ENCODE measurements at regions not wholly inside any gene's neighbourhood (a gene's known extent, or its start where the extent isn't known, plus 50 kb on each side); places are given as distances from the start of the nearest gene placed in this dataset.

- TF ChIP-seq CTCF (IDR thresholded peaks at IDR 0.05) (no peak), EP300 (IDR thresholded peaks at IDR 0.05; ENCODE audit: borderline replicate concordance in 1 of 2, low read depth in 1 of 2, low read length in 1 of 2) (no peak)
These were observed 429.8 kb upstream of the CCDC196 start (continued) for GRCh38 chr14:66056268-66056907.

GRCh38 chr14:66056926-66057552 is 429.1 kb upstream of the CCDC196 start:
- H3K27ac ChIP-seq (ENCODE audit: low read depth in 2 of 2, low read length in 1 of 2): no peak overlapping the region
- POLR2A ChIA-PET: no interaction called here
- DNase-seq: no peak
- H3K9me3 ChIP-seq: no peaks in the 10 kb centered on the region
- H3K4me2 ChIP-seq: no peak overlapping the region
- H3K9me2 ChIP-seq: no peaks in the 10 kb centered on the region
- 12% methylated on average over 1 of the region's 1 CpG for WGBS (ENCODE audit: low lambda C conversion rate)
- H3K4me3 ChIP-seq (ENCODE audit: low read depth in 2 of 2, low read length in 1 of 2): no peak overlapping the region
- no peaks in the 10 kb centered on the region for H3K36me3 ChIP-seq (replicated peaks in 1 of 2; ENCODE audit: control insufficient read depth in 1 of 2, insufficient read depth in 2 of 2, low read length in 1 of 2)
- no peaks in the 10 kb centered on the region for H3F3A ChIP-seq (replicated peaks; ENCODE audit: insufficient read depth)
- H3K4me1 ChIP-seq (ENCODE audit: control insufficient read depth in 1 of 2, insufficient read depth in 2 of 2, low read depth in 1 of 2, low read length in 1 of 2): no peaks in the 10 kb centered on the region; a peak in 1 of 4 replicates
- no peaks in the 10 kb centered on the region for H4K20me1 ChIP-seq (ENCODE audit: insufficient read depth)
- no peaks in the 10 kb centered on the region for H3K27me3 ChIP-seq (ENCODE audit: insufficient read depth)
- H3K79me2 ChIP-seq (ENCODE audit: insufficient read depth): no peaks in the 10 kb centered on the region
- H2AFZ ChIP-seq (ENCODE audit: low read depth): no peak overlapping the region
- CTCF ChIA-PET: no interaction called here
- TF ChIP-seq SMC3 (IDR thresholded peaks at IDR 0.05; ENCODE audit: low read depth, low read length) (no peak), GABPA (IDR thresholded peaks at IDR 0.05; ENCODE audit: low read depth) (no peak), RCOR1 (IDR thresholded peaks at IDR 0.05; ENCODE audit: low read length) (no peak), CHD2 (IDR thresholded peaks at IDR 0.05; ENCODE audit: low read length, partially characterized antibody) (no peak), MEF2A (IDR thresholded peaks at IDR 0.05; ENCODE audit: borderline replicate concordance, low read depth) (no peak), YY1 (IDR thresholded peaks at IDR 0.05; ENCODE audit: low read depth) (no peak), NRF1 (IDR thresholded peaks at IDR 0.05; ENCODE audit: low read depth, low read length) (no peak), USF1 (IDR thresholded peaks at IDR 0.05; ENCODE audit: borderline replicate concordance, low read depth) (no peak)
- H3K9ac ChIP-seq: no peak overlapping the region

GRCh38 chr14:66065188-66065587 is 421.0 kb upstream of the CCDC196 start:
- no peaks in the 10 kb centered on the region for H3K9me2 ChIP-seq
- TF ChIP-seq FOXJ3 (CRISPR knock-in tag; IDR thresholded peaks at IDR 0.05): no peak
- H3K4me1 ChIP-seq (ENCODE audit: control insufficient read depth in 1 of 2, insufficient read depth in 2 of 2, low read depth in 1 of 2, low read length in 1 of 2): no peaks in the 10 kb centered on the region
- POLR2A ChIA-PET: no interaction called here
- no peak overlapping the region for H2AFZ ChIP-seq (ENCODE audit: low read depth)
- 34% methylated on average over 5 of the region's 5 CpGs for WGBS (ENCODE audit: low lambda C conversion rate)
- no peaks in the 10 kb centered on the region for H3K27me3 ChIP-seq (ENCODE audit: insufficient read depth)
- no peaks in the 10 kb centered on the region for H3K79me2 ChIP-seq (ENCODE audit: insufficient read depth)
- H3K36me3 ChIP-seq (replicated peaks in 1 of 2; ENCODE audit: control insufficient read depth in 1 of 2, insufficient read depth in 2 of 2, low read length in 1 of 2): no peaks in the 10 kb centered on the region
- no peak overlapping the region for H3K4me2 ChIP-seq
- H3F3A ChIP-seq (replicated peaks; ENCODE audit: insufficient read depth): no peaks in the 10 kb centered on the region
- H3K9me3 ChIP-seq: no peaks in the 10 kb centered on the region
- CTCF ChIA-PET: interaction anchor here (1.1 kb wide), 1 partner anchor 11 kb away, joined by 4 read pairs; no protein-coding TSS in a partner anchor
- no peak overlapping the region for H3K9ac ChIP-seq
- H4K20me1 ChIP-seq (ENCODE audit: insufficient read depth): no peaks in the 10 kb centered on the region
- no peak overlapping the region for H3K4me3 ChIP-seq (ENCODE audit: low read depth in 2 of 2, low read length in 1 of 2)
- DNase-seq: no peak
- no peak overlapping the region for H3K27ac ChIP-seq (ENCODE audit: low read depth in 2 of 2, low read length in 1 of 2)

Measured in SK-N-SH (cell line).